HG03442 (cell line): ENCODE measurements at regions not wholly inside any gene's neighbourhood (a gene's known extent, or its start where the extent isn't known, plus 50 kb on each side); places are given as distances from the start of the nearest gene placed in this dataset.

Source experiments
- ATAC-seq: cut with Tn5 transposase; IDR thresholded peaks from one replicate; pipeline ENCODE4 v1.9.1; 2021; ENCODE audit warnings: mild to moderate bottlenecking, moderate library complexity; ENCODE audit not compliant: unreplicated experiment

- ATAC-seq, result peak; percentile 32
Observed at GRCh38 chr10:2951235-2951835, 116.0 kb upstream of the PFKP start.

GRCh38 chr10:2950546-2950945 is 116.8 kb upstream of the PFKP start:
- no peak for ATAC-seq

GRCh38 chr10:2949948-2950354 is 117.4 kb upstream of the PFKP start:
- ATAC-seq, result peak; percentile 69

DNA sequence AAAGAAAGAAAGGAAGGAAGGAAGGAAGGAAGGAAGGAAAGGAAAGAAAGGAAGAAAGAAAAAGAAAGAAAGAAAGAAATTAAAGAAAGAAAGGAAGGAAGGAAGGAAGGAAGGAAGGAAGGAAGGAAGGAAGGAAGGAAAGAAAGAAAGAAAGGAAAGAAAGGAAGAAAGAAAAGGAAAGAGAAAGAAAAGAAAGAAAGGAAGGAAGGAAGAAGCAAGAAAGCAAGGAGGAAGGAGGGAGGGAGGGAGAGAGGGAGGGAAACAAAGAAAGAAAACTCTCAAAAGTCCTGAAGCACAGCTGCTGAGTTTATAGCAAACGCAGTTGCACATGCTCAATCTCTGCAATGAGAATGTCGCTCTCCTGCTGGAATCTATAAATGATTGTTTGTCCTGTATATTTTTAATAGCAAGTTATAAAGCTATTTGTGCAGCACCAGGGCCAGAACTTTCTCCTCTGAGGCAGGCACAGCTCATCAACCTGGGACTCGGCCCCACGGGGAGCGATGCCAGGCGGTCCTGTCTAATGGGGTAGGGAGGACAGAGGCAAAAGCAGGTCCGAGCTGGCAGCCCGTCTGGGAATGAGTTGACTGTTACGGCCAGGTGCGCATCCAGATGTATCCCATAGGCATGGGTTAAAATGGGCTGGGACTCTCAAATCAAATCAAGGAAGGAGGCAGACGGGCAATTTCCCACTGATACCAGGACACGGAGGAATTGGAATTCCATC is 118.0 kb upstream of the PFKP start:
- ATAC-seq, result no peak

- ATAC-seq, result peak; percentile 72
Observed at GRCh38 chr10:2948127-2948854, 119.1 kb upstream of the PFKP start.

- ATAC-seq, result no peak
Observed at GRCh38 chr10:2944788-2945187, 122.6 kb upstream of the PFKP start.

GRCh38 chr10:2943932-2944614 is 123.3 kb upstream of the PFKP start:
- no peak for ATAC-seq

GRCh38 chr10:2942938-2943337 is 124.4 kb upstream of the PFKP start:
- ATAC-seq, result no peak

DNA sequence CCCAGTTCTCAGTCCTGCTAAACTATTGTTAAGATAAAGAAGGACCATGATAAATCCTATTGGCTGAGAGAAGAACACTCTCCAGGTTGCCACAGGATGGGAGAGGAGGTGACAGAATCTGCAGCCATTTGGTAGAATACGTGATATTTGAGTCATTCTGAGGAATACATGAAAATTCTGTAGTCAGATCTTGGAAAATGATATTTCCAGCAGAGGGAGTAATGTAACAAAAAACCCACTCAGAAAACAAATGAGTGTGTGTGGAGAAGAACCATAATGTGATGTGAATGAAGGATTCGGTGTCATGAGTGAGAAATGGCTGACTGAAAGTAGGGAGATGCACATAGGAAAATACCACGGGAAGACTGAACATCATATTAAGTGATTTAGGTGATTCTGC is 128.5 kb upstream of the PFKP start:
- no peak for ATAC-seq

DNA sequence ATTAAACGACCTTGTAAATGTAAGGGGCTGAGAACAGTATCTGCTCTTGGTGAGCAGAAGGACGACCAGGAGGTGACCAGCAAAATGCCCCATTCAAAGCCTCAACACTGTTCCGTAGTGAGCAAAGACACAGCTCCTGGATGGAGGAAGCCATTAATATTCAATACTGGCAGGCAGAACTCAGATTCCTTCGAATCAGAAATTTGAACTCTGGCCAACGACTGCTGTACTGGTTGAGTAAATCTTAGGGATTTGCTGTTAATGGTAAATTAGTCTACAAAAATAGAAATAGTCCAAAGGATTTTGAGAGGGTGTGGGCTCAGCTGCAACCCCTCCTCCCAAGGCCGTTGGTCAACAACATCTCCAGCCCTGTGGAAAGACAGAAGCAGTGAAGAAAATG is 130.5 kb upstream of the PFKP start:
- ATAC-seq, result no peak

- ATAC-seq, result no peak
Observed at GRCh38 chr10:2935647-2936386, 131.5 kb upstream of the PFKP start.

DNA sequence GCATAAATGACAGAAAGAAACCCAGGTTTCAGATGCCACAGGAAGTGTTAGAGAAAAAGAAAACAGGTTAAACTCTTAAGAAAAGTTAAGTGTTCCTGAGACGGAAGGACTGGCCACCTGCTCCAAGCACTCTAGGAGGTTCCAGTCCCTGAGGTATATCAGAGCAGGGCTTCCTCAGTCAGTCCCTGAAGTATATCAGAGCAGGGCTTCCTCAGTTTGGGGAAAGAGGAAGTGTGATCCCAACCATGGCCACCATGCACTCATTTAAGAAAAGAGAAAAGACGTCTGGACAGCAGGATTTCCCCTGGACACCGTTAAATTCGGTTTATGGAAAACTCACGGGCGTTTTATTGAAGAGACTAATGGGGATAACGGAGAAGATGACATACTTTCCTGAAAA is 133.4 kb upstream of the PFKP start:
- no peak for ATAC-seq

GRCh38 chr10:2933519-2933918 is 133.8 kb upstream of the PFKP start:
- no peak for ATAC-seq

GRCh38 chr10:2933071-2933470 is 134.3 kb upstream of the PFKP start:
- ATAC-seq, result no peak

DNA sequence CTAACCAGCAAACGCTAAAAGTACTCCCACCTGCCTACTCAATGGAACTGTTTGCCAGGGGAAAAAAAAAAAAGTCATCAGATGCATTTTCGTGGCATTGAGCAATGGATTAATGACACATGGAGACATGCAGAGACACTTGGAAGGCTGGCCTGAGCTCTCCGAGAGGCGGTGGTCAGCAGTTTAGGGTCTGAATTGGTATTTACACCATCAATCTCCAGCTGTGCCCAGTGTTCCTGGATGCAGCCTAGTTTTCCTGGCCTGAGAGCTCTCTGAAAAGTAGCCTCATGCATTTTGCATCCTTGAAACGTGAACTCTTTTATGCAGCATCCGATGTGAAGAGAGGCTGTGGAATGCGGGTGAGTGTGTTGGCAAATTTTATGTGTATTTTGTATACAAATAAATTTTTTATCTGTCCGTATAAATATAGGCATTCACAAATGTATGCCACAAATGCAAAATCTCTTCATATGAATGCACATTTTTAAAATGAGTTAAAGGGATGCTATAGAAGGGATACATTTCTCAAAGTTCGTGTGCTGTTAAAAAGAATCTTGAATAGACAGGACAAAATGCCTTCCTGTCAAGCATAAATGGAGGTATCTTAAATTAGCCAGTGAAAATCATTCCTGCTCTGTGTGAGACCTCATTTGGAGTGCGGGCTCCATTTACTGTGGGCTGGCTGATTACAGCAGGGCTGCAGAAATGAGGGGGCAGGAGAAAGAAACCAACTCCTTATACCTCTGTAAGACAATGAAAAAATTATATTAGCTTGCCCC is 137.7 kb upstream of the PFKP start:
- ATAC-seq, result no peak

- ATAC-seq, result peak; percentile 81
Observed at GRCh38 chr10:2927958-2928840, 139.1 kb upstream of the PFKP start.

GRCh38 chr10:2926918-2927660 is 140.3 kb upstream of the PFKP start:
- ATAC-seq, result no peak

DNA sequence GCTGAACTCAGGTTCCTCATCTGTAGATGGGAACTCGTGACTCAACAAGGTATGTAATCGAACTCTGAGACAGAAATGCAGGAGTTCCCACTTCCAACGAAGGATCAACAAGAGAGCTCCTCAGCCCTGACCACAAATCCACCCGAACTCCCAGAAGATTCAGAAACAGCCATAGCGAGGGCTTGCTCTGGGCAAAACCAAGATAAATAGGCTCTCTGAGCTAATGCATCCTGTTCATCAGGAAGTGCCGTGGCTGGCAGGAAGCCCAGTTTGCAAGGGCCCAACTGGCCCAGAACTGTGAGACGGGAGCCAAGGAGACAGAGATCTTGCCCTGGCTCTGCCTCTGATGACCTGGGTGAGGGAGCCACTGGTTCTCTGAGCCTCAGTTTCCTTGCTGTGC is 141.7 kb upstream of the PFKP start:
- ATAC-seq, result no peak
